Kidney tubule cell (primary cell): ENCODE measurements at regions not wholly inside any gene's neighbourhood (a gene's known extent, or its start where the extent isn't known, plus 50 kb on each side); places are given as distances from the start of the nearest gene placed in this dataset.
A peak's percentile ranks its signal among the peaks of the same experiment; 100 is the strongest.
"Not testable (repeated sequence)": the region's sequence is repeated elsewhere in the genome, so short reads cannot be mapped to it uniquely, and the experiment has no call there.

Source experiments
- DNase-seq: peaks from one replicate; pipeline ENCODE4 v3.0.0-alpha.2; 2018; ENCODE audit warnings: low spot score

GRCh38 chr4:159736411-159736810, 633.5 kb downstream of the RAPGEF2 start:
- no peak for DNase-seq

GRCh38 chr4:159743971-159744370, 641.1 kb downstream of the RAPGEF2 start:
- no peak for DNase-seq

DNA sequence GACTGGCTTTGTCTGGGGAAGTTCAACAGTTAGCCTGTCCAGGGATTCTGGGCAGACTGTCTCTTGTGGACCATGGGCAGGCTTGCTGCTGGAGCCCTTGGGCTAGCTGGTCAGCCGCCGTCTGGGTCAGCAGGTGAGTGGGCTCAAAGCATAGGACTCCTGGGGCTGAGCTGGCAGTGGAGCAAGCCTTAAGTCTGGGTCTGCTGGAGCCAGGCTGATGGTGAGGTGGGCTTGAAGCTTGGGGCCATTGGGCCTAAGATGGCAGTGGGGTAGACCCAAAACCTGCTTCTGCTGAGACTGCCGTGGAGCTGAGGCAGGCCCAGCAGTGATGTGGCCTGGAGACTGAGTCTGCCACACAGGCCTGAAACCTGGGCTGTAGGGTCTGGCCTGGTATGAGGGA, 645.1 kb downstream of the RAPGEF2 start:
- DNase-seq: no peak

- no peak for DNase-seq
Measured at GRCh38 chr4:159748834-159749444, 646.1 kb downstream of the RAPGEF2 start.

- no peak for DNase-seq
Measured at GRCh38 chr4:159757499-159757898, 654.6 kb downstream of the RAPGEF2 start.

- no peak for DNase-seq
Measured at GRCh38 chr4:159758061-159758460, 655.2 kb downstream of the RAPGEF2 start.

- DNase-seq: no peak
Measured at GRCh38 chr4:159762672-159763071, 659.8 kb downstream of the RAPGEF2 start.

- DNase-seq: peak; percentile 61
Measured at GRCh38 chr4:159764343-159764952, 661.6 kb downstream of the RAPGEF2 start.

DNA sequence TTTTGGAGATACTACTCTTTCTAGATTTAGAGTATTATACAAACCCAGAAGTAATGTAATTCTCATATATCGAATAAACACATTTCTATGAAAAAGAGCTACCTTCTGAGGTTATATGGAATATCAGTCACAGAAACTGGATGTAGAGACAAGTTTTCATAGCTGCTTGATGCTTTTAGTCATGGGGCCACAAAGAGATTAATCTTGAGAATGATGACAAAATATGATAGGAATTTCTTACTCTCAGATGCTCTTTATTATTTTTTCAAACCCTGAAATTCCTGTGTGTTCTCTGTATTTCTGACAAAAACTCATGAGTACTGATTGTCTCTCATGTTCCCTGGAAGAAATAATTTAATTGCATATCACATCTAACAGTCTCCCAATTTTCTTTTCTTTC, 662.5 kb downstream of the RAPGEF2 start:
- DNase-seq: peak; percentile 28

DNA sequence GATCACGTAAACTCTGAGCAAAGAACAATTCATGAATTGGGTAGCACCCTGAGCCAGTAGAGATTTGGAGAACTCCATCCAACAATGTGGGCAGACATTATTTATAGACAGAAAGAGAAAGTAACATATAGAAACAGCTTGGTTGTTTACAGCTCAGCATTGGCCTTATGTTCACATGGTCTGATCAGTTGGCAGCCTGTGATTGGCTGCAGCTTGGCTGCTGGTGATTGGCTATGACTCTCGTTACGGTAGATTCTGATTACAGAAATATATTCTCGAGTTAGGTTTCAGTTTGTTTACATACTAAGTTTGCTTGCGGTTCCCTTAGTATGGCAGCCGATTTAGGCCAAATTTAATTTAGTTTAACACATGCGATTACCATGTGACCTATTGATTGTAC, 663.4 kb downstream of the RAPGEF2 start:
- no peak for DNase-seq

GRCh38 chr4:159767406-159767805, 664.5 kb downstream of the RAPGEF2 start:
- DNase-seq: no peak

DNA sequence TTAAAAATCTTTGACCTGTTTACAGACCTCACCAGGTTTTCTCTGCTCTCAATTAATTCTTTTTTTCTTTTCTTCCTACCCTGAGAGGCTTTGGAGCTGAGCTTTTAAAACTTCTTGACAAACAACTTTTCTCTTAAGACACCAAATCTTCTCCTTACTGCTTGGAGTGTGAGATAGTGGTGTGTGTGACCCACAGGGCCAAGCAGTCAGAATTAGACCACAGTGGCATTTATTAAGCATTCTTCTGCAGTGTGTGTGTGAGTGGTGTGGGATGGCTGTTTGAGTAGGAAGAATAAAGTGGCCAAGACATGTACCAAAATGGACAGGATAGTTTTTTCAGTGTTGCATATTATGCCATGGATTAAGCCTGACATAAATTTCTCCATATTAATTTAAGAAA, 665.1 kb downstream of the RAPGEF2 start:
- peak; percentile 39 for DNase-seq

- DNase-seq: no peak
Measured at GRCh38 chr4:159770401-159770800, 667.5 kb downstream of the RAPGEF2 start.

DNA sequence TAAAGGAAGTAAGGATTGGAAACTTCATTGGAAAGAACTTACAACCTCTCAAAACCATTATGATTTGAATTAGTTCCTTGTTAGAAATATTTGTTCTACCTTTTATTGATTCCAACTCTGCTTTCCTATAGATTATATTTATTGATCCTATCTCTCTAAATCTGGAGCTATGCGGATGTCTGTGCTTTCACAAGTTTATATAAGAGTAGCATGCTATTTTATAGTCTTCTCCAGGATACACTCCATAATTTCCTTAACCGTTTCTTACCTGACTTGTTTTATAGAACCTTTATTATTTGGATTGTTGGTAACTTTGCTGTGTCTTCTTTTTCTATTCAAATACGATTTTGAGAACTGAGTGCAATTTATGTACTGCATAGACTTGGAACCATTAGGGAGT, 668.1 kb downstream of the RAPGEF2 start:
- no peak for DNase-seq

- no peak for DNase-seq
Measured at GRCh38 chr4:159776961-159777360, 674.1 kb downstream of the RAPGEF2 start.

DNA sequence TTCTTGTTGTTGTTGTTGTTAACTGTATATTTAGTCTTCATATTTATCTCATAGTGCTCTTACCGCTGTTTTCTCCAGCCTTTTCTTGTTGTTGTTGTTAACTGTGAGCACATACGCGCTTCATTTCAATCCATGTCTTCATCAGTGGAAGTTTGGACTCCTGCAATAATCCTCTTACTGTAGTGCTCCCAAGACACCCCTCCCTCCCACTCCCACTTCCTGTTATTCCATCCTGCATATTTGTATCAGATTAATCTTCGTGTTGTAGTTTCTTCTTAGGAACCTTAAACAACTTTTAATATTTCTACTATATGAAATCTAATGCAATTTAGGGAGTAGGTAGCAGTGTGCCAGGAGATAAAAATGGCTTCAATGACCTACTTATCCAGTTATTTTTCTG, 674.8 kb downstream of the RAPGEF2 start:
- DNase-seq: no peak

GRCh38 chr4:159778298-159778697, 675.4 kb downstream of the RAPGEF2 start:
- DNase-seq: no peak

GRCh38 chr4:159779716-159780115, 676.8 kb downstream of the RAPGEF2 start:
- no peak for DNase-seq

DNA sequence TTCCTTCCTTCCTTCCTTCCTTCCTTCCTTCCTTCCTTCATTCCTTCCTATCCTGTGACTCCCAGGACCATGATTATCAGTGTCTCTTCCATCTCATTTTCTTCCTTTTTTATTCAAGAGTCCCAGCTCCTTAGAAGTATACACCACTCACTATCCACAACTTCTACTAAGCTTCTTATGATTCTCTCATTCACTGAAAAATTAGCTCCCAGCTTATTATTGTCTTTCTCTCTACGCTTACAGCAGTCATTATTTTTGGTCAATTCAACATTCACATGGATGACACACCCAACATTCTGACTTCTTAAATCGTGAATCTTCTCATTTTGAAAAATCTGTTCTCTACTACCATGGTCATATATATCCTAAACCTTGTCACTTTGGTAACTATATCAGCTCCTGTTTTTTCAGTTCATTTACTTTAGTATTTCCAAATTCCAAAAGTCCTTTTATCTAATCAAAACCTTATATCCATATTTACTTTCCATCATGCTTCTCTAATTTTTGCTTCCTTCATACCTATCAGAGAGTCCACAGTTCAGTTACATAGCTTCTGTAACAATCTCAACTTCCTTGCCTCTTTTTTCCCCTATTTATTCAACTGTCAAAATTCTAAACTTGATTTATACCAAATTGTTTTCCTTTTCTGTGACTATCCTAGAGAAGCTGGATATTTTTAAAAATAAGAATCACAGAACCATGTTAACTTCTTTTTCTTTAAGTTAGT, 677.5 kb downstream of the RAPGEF2 start:
- no peak for DNase-seq

- DNase-seq: peak; percentile 3
Measured at GRCh38 chr4:159787901-159788300, 685.0 kb downstream of the RAPGEF2 start.

- DNase-seq: no peak
Measured at GRCh38 chr4:159791334-159791733, 688.5 kb downstream of the RAPGEF2 start.

DNA sequence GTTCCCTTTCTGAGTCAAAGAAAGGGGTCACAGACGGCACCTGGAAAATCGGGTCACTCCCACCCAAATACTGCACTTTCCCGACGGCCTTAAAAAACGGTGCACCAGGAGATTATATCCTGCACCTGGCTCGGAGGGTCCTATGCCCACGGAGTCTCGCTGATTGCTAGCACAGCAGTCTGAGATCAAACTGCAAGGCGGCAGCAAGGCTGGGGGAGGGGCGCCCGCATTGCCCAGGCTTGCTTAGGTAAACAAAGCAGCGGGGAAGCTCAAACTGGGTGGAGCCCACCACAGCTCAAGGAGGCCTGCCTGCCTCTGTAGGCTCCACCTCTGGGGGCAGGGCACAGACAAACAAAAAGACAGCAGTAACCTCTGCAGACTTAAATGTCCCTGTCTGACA, 701.7 kb downstream of the RAPGEF2 start:
- DNase-seq: not testable (repeated sequence)

- peak; percentile 45 for DNase-seq
Measured at GRCh38 chr4:159823743-159824142, 720.9 kb downstream of the RAPGEF2 start.
